ENCODE measurements at regions not wholly inside any gene's neighbourhood (a gene's known extent, or its start where the extent isn't known, plus 50 kb on each side); places are given as distances from the start of the nearest gene placed in this dataset.

- Mint-ChIP-seq H3K36me3 (ENCODE audit: insufficient read depth in 1 of 3, low read depth in 3 of 3) (no peaks in the 10 kb centered on the region; a peak in 1 of 7 replicates), H3K4me3 (peak overlapping the region in 1 of 2 experiments; percentile 83; a peak in 3 of 5 replicates), H3K9me3 (no peaks in the 10 kb centered on the region), H3K4me1 (peaks cover 36 to 50% of the 10 kb centered on the region in 2 experiments), H3K27ac (peak overlapping the region in 1 of 3 experiments; percentile 61; a peak in 1 of 7 replicates), H3K27me3 (ENCODE audit: low read depth) (peaks cover 73% of the 10 kb centered on the region)
- H4K20me1 ChIP-seq (ENCODE audit: control insufficient read depth, insufficient read depth, insufficient read length) = no peaks in the 10 kb centered on the region
- H3K27me3 ChIP-seq (ENCODE audit: insufficient read depth, low read length) = peaks cover 2% of the 10 kb centered on the region; the same call in 1 of the 2 replicates
- H2BK12ac ChIP-seq (ENCODE audit: insufficient read length, low read depth, low read length) = no peak overlapping the region
- no peak overlapping the region for H4K8ac ChIP-seq (replicated peaks; ENCODE audit: insufficient read length, low read depth, low read length)
- no peak overlapping the region for H2BK20ac ChIP-seq (ENCODE audit: low read depth, low read length, poor library complexity, severe bottlenecking)
- no peak overlapping the region for H3K18ac ChIP-seq (ENCODE audit: insufficient read length, low read depth, low read length)
- H3K4me1 ChIP-seq (ENCODE audit: insufficient read depth, low read length) = no peaks in the 10 kb centered on the region; the same call in 1 of the 2 replicates
- no peaks in the 10 kb centered on the region for H3K79me2 ChIP-seq (ENCODE audit: insufficient read depth, low read length)
- H3K4me2 ChIP-seq (ENCODE audit: insufficient read depth, insufficient read length, low read length) = peak overlapping the region; percentile 8
- H3K9ac ChIP-seq (ENCODE audit: extremely low read depth, insufficient read length, low read length) = no peak overlapping the region
- no peak overlapping the region for H4K5ac ChIP-seq (ENCODE audit: insufficient read length, low read depth, low read length)
- peaks cover 10% of the 10 kb centered on the region for H3K23me2 ChIP-seq (ENCODE audit: insufficient read length, low read depth, low read length, poor library complexity, severe bottlenecking)
- H2AFZ ChIP-seq (ENCODE audit: low read length) = no peak overlapping the region
- H3K23ac ChIP-seq (ENCODE audit: insufficient read length, low read depth, low read length) = no peak overlapping the region
- H3K4ac ChIP-seq (ENCODE audit: low read depth, low read length) = no peak overlapping the region
- H3K14ac ChIP-seq (ENCODE audit: insufficient read depth, low read length) = no peak overlapping the region
- WGBS (ENCODE audit: extremely low coverage, insufficient read length, low lambda C conversion rate) = no CpG with 5 or more reads among the region's 3 CpGs
- no peaks in the 10 kb centered on the region for H3K9me3 ChIP-seq (ENCODE audit: control insufficient read depth, low read depth, low read length)
- no peaks in the 10 kb centered on the region for H3K79me1 ChIP-seq (ENCODE audit: insufficient read depth, low read depth, low read length, poor library complexity, severe bottlenecking)
- no peak overlapping the region for H4K91ac ChIP-seq (ENCODE audit: insufficient read length, low read depth, low read length)
- H2BK15ac ChIP-seq (ENCODE audit: low read depth, low read length) = no peak overlapping the region
- no peak overlapping the region for H2AK5ac ChIP-seq (ENCODE audit: insufficient read length, low read length)
- DNase-seq = no peak
- TF ChIP-seq, protein P1, sequence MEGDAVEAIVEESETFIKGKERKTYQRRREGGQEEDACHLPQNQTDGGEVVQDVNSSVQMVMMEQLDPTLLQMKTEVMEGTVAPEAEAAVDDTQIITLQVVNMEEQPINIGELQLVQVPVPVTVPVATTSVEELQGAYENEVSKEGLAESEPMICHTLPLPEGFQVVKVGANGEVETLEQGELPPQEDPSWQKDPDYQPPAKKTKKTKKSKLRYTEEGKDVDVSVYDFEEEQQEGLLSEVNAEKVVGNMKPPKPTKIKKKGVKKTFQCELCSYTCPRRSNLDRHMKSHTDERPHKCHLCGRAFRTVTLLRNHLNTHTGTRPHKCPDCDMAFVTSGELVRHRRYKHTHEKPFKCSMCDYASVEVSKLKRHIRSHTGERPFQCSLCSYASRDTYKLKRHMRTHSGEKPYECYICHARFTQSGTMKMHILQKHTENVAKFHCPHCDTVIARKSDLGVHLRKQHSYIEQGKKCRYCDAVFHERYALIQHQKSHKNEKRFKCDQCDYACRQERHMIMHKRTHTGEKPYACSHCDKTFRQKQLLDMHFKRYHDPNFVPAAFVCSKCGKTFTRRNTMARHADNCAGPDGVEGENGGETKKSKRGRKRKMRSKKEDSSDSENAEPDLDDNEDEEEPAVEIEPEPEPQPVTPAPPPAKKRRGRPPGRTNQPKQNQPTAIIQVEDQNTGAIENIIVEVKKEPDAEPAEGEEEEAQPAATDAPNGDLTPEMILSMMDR (conservative IDR thresholded peaks at IDR 0.05) = no peak
- no peak overlapping the region for H2BK5ac ChIP-seq (ENCODE audit: insufficient read length, low read length)
- H3T11ph ChIP-seq (ENCODE audit: low read length) = no peak overlapping the region
- no peak overlapping the region for H3K27ac ChIP-seq (ENCODE audit: insufficient read length, low read depth, low read length)
- H3K56ac ChIP-seq (ENCODE audit: insufficient read length, low read depth, low read length) = no peak overlapping the region
- H2BK120ac ChIP-seq (ENCODE audit: low read depth, low read length, poor library complexity, severe bottlenecking) = no peak overlapping the region
Observed at GRCh38 chr22:26904483-26904882, 247.1 kb downstream of the MIAT start.
